ENCODE measurements at regions not wholly inside any gene's neighbourhood (a gene's known extent, or its start where the extent isn't known, plus 50 kb on each side); places are given as distances from the start of the nearest gene placed in this dataset.

- TF ChIP-seq CTCF (IDR thresholded peaks at IDR 0.05) (no peak), POLR2A (IDR thresholded peaks at IDR 0.05) (no peak)
Measured at GRCh38 chr2:365367-366275, 77.7 kb upstream of the ALKAL2 start.

Data from thyroid gland (tissue), 4 donors.